Activated CD4-positive, alpha-beta T cell treated with anti-CD3 and anti-CD28 coated beads for 36 hours (primary cell): ENCODE measurements at regions not wholly inside any gene's neighbourhood (a gene's known extent, or its start where the extent isn't known, plus 50 kb on each side); places are given as distances from the start of the nearest gene placed in this dataset.
A peak's percentile ranks its signal among the peaks of the same experiment; 100 is the strongest.

Source experiments
- ATAC-seq: fragments of 200-7000 bp; cut with Tn5 transposase; one replicate; pipeline ENCODE4 v1.10.0; 2021; ENCODE audit warnings: mild to moderate bottlenecking, moderate library complexity
- CTCF ChIA-PET: fragments of 350-600 bp; sonication (Branson Sonifier 250); formaldehyde crosslinking; loops from one replicate; lab custom pipeline; 2021; ENCODE audit warnings: antibody characterized with exemption; lab: Charles Lee
- POLR2A ChIA-PET: fragments of 350-600 bp; sonication (Branson Sonifier 250); formaldehyde crosslinking; loops from one replicate; lab custom pipeline; 2021; ENCODE audit warnings: antibody characterized with exemption, inconsistent platforms; lab: Charles Lee
- DNase-seq: peaks from one replicate; pipeline ENCODE4 v3.0.0-alpha.2; 2020
- H3K27ac Mint-ChIP-seq: one replicate; pipeline ENCODE4 v1.8.0; 2021; ENCODE audit warnings: mixed read lengths
- H3K27me3 Mint-ChIP-seq: one replicate; pipeline ENCODE4 v1.8.0; 2021; ENCODE audit warnings: mixed read lengths
- H3K36me3 Mint-ChIP-seq: one replicate; pipeline ENCODE4 v1.8.0; 2021; ENCODE audit warnings: low read depth, mixed read lengths
- H3K4me1 Mint-ChIP-seq: one replicate; pipeline ENCODE4 v1.8.0; 2021; ENCODE audit warnings: mixed read lengths
- H3K4me3 Mint-ChIP-seq: one replicate; pipeline ENCODE4 v1.8.0; 2021; ENCODE audit warnings: mild to moderate bottlenecking, moderate library complexity, mixed read lengths
- H3K9me3 Mint-ChIP-seq: one replicate; pipeline ENCODE4 v1.8.0; 2021; ENCODE audit warnings: low read depth, mixed read lengths
- intact Hi-C, 2 experiments: fragments of 100-400 bp; cut with DNase I in 1 of 2; cut with micrococcal nuclease in 1 of 2; formaldehyde crosslinking; loops; one replicate each; pipeline versions ENCODE4 v1.14.2 to v1.15.1; 2022 to 2024; cut with DNase I, micrococcal nuclease

DNA sequence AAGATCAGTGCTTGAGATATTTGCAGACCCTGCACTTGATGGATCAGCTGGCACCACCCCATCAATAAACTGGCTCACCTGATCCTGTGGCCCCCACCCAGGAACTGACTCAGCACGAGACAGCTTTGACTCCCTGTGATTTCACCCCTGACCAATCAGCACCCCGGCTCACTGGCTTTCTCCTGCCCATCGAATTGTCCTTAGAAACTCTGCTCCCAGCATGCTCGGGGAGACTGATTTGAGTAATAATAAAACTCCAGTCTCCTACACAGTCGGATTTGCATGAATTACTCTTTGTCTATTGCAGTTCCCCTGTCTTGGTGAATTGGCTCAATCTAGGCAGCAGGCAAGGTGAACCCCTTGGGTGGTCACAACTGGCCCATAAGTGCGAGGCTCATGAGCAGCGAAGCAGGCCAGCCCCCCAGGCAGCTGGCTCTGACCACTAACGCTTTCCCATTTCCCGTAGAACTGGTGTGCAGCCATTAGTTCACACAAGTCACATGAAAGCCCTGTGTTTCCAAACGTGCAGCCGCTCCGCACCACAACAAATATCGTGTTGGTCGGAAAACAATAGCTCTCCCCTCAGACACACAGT is 79.6 kb downstream of the RSPH3 start:
- DNase-seq = no peak
- intact Hi-C loops = no loop called here
- peaks cover 12% of the 10 kb centered on the region for H3K4me1 Mint-ChIP-seq
- H3K27ac Mint-ChIP-seq = no peak overlapping the region
- ChIA-PET CTCF (interaction anchor here (0.6 kb wide), 1 partner anchor 338 kb away, joined by 5 read pairs; no protein-coding TSS in a partner anchor), POLR2A (no interaction called here)
- H3K36me3 Mint-ChIP-seq = no peaks in the 10 kb centered on the region
- H3K4me3 Mint-ChIP-seq = no peak overlapping the region
- ATAC-seq = no peak
- H3K27me3 Mint-ChIP-seq = no peaks in the 10 kb centered on the region
- H3K9me3 Mint-ChIP-seq = no peaks in the 10 kb centered on the region

DNA sequence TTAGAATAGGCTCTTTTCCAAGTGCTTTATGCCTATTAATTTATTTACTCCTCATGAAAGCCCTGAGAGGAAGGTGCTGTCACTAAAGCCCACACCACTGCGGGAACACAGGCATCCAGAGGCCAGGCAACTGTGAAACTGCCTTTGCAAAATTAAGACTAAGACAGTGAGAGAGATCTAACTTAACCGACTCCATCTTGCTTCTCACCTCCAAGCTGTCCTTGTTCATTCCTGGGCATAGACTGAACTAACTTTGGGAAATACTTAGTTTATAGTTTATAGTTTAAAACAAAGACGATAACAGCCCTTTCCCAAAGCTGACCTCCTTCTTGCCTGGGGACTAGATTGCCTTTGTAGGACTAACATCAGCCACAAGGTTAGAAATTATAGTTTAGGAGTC is 80.1 kb downstream of the RSPH3 start:
- intact Hi-C loops = no loop called here
- ChIA-PET CTCF (no interaction called here), POLR2A (no interaction called here)
- H3K27me3 Mint-ChIP-seq = no peaks in the 10 kb centered on the region
- no peaks in the 10 kb centered on the region for H3K9me3 Mint-ChIP-seq
- H3K27ac Mint-ChIP-seq = no peak overlapping the region
- ATAC-seq (no peak), DNase-seq (no peak)
- H3K4me3 Mint-ChIP-seq = no peak overlapping the region
- H3K4me1 Mint-ChIP-seq = peaks cover 12% of the 10 kb centered on the region
- no peaks in the 10 kb centered on the region for H3K36me3 Mint-ChIP-seq

DNA sequence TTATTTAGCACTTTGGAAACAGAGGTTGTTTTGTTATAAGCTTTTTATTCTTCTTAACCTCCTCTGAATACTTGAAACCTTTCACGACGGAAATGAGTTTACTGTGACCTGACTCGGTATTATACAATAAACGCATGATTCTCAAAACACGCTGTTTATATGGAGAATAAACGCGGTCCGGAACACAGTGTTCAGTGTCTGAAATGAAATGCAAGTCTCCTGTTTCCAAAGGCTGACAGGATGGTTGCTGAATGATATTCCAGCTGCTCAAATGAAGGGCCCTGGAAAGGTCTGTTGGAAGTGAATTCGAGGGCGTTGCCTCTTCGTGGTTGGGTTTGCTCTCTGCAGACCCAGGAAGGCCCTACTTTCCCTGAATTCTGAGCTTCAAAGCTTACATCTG is 83.4 kb downstream of the RSPH3 start:
- intact Hi-C loops = no loop called here
- Mint-ChIP-seq H3K36me3 (no peaks in the 10 kb centered on the region), H3K9me3 (no peaks in the 10 kb centered on the region), H3K27ac (no peak overlapping the region), H3K27me3 (no peaks in the 10 kb centered on the region), H3K4me3 (no peak overlapping the region), H3K4me1 (peaks cover 25% of the 10 kb centered on the region)
- ChIA-PET POLR2A (no interaction called here), CTCF (no interaction called here)
- no peak for ATAC-seq
- no peak for DNase-seq

DNA sequence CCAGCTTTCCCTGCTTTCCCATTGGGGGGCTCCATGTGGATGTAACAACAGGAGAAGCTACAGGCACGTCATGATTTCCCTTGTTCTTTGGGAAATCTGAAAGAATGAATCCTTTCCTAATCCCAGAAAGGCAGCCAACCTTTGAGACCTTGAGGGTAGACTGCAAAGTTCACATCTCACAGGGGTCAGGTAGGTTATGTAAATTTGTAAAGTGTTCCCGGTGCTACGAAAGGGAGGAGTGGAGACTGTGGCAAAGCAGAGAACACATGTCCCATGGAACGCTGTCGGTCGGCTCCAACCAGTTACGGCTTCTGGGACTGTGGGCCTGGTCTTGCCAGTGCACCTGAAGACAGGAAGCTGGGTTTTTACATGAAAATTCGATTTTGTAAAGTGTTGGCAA is 85.1 kb downstream of the RSPH3 start:
- ChIA-PET POLR2A (no interaction called here), CTCF (no interaction called here)
- ATAC-seq (no peak), DNase-seq (no peak)
- H3K27ac Mint-ChIP-seq = no peak overlapping the region
- H3K27me3 Mint-ChIP-seq = no peaks in the 10 kb centered on the region
- H3K4me3 Mint-ChIP-seq = no peak overlapping the region
- intact Hi-C loops = loop anchor here in 1 of 2 experiments (5.0 kb wide), 1 partner anchor 43 kb away; no protein-coding TSS in a partner anchor
- peaks cover 40% of the 10 kb centered on the region for H3K4me1 Mint-ChIP-seq
- H3K36me3 Mint-ChIP-seq = no peaks in the 10 kb centered on the region
- no peaks in the 10 kb centered on the region for H3K9me3 Mint-ChIP-seq

DNA sequence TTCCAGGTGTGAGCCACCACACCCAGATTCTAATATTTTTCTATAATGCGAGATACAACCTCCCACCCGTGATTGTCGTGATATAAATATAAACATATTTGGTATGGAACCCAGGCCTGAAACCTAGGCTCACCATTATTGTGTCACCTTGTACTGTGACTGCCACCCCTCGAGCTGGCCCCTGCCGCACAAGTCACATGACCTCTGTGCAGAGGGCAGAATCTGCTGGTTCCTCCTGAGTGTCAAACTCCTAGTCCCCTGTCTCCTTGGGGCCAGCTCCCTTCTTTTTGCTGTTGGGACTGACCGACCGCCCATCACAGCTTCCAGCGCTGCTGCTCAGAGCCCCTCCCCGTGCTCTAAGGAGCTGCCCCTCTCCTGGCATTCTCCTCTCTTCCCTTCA is 86.4 kb downstream of the RSPH3 start:
- no peak overlapping the region for H3K27ac Mint-ChIP-seq
- ChIA-PET CTCF (interaction anchor here (0.9 kb wide), 1 partner anchor 10 kb away, joined by 3 read pairs; no protein-coding TSS in a partner anchor), POLR2A (no interaction called here)
- H3K4me1 Mint-ChIP-seq = peaks cover 41% of the 10 kb centered on the region
- H3K27me3 Mint-ChIP-seq = no peaks in the 10 kb centered on the region
- DNase-seq = no peak
- intact Hi-C loops = loop anchor here in 1 of 2 experiments (5.0 kb wide), 1 partner anchor 41 kb away; no protein-coding TSS in a partner anchor
- no peak for ATAC-seq
- H3K9me3 Mint-ChIP-seq = no peaks in the 10 kb centered on the region
- no peak overlapping the region for H3K4me3 Mint-ChIP-seq
- H3K36me3 Mint-ChIP-seq = no peaks in the 10 kb centered on the region

DNA sequence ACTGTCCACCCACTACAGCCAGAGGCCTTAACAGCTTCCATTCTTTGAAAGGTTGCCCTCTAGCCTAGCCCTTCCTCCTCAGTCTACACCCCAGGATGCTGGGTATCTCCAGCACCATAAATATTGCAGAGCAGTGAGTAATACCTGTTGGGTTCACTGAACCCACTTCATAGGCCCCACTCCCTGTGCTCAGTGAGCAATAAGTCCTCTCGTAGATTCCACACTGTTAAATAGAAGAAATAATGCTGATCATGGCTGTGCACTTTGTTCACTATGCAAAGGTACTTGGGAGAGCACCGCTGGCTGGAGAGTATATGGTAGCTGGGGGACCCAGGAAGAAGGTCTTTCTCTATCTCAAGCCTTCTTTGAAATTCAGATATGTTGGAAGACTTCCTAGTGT is 87.3 kb downstream of the RSPH3 start:
- H3K9me3 Mint-ChIP-seq = no peaks in the 10 kb centered on the region
- peaks cover 35% of the 10 kb centered on the region for H3K4me1 Mint-ChIP-seq
- peak; percentile 13 for DNase-seq
- ChIA-PET POLR2A (no interaction called here), CTCF (interaction anchor here (1.4 kb wide), 1 partner anchor 60 kb away, joined by 5 read pairs; no protein-coding TSS in a partner anchor)
- H3K27me3 Mint-ChIP-seq = no peaks in the 10 kb centered on the region
- no peaks in the 10 kb centered on the region for H3K36me3 Mint-ChIP-seq
- ATAC-seq = peak; percentile 69
- no peak overlapping the region for H3K4me3 Mint-ChIP-seq
- intact Hi-C loops = loop anchor here in 1 of 2 experiments (5.0 kb wide), 1 partner anchor 40 kb away; no protein-coding TSS in a partner anchor
- no peak overlapping the region for H3K27ac Mint-ChIP-seq

DNA sequence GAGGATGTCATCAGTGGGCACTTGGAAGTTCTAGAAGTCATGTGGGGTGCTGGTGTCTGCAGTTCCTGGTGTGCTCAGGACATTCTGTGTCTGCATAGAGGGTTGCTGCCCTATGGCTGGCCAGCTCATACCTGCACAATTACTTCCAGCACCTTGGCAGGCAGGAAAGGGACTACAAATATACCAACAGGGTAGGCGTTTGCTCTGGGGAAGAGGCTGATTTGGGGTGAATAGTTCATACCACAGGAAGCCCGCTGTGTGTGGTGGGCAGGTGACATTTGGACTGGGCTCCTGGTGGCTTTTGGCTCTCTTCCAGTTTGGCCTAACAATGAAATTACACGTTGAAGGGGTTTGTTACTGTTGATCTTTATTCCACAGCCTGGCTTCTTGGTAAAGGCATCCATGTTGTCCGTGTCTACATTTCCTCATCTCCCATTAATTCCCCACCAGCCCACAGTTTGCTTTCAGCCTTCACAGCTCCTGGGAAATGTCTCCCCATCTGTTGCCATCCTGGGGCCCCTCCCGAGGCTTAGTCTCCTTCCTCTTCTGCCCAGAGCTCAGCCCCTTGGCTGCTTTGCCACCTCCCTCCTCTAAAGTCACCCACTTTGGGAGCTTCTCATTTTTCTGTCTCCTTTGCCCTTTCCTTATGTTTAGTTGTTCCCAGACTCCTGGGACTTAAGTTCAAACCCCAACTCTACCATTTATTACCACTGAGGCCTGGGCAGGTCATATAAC is 88.1 kb downstream of the RSPH3 start:
- Mint-ChIP-seq H3K36me3 (no peaks in the 10 kb centered on the region), H3K9me3 (no peaks in the 10 kb centered on the region), H3K27ac (peak overlapping the region; percentile 48), H3K4me1 (peaks cover 29% of the 10 kb centered on the region), H3K27me3 (no peaks in the 10 kb centered on the region), H3K4me3 (no peak overlapping the region)
- ATAC-seq (peak; percentile 45), DNase-seq (peak; percentile 45)
- intact Hi-C loops = loop anchor here in 1 of 2 experiments (5.0 kb wide), 1 partner anchor 40 kb away; no protein-coding TSS in a partner anchor
- ChIA-PET CTCF (interaction anchor here (1.4 kb wide), 1 partner anchor 61 kb away, joined by 5 read pairs; no protein-coding TSS in a partner anchor), POLR2A (interaction anchor here (0.6 kb wide), 1 partner anchor 250 kb away, joined by 3 read pairs; no protein-coding TSS in a partner anchor)

DNA sequence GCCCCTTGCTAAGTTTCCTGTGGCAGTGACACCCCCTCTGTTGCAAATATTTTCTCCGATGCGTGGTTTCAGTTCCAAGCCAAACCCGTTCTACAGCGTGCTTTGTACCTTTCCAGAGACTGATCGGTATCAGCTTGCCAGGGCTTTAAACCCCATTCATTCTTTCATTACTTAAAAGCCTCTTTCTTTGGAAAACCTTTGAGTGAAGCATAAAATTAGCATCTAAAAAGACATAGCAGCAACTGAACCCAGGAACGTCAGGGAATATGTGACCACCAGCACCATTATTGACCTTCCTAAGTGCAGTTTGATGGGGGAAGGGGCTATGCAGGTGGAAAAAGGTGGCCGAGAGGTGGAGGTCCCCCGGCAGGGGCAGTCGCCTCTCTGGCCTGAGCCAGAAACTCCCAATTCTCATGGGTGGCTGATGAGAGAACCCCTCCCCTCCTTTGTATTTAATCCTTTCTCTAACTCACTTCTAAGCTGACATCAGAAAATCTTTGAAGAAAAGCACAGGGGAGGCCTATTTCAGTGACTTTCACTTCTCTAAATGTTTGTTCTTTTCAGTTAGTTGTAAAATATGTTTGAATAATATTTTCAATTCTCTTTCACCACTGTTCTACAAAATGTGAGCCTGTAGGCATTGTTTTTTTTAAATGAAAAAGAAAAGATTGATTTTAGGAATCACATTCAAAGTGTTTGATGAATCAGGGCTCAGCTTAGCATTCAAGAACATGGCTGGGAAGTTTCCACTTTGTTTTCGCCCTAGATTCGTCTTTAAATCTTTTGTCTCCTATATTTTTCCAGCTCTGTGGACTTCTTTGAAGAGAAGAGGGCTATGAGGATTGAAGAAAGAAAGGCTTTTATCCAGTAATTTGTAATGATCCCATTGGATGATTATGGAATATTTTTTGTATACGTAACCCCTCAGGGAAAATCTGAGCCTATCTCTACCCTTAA is 89.2 kb downstream of the RSPH3 start:
- H3K4me3 Mint-ChIP-seq = peak overlapping the region; percentile 25
- peaks cover 29% of the 10 kb centered on the region for H3K4me1 Mint-ChIP-seq
- peaks cover 4% of the 10 kb centered on the region for H3K36me3 Mint-ChIP-seq
- DNase-seq = peak; percentile 16
- ATAC-seq = peak; percentile 40
- H3K27ac Mint-ChIP-seq = peak overlapping the region; percentile 43
- ChIA-PET CTCF (interaction anchor here (0.8 to 1.4 kb wide), 3 partner anchors 29 to 187 kb away, joined by 3 to 5 read pairs (median 4); no protein-coding TSS in a partner anchor), POLR2A (interaction anchor here (0.6 kb wide), 1 partner anchor 249 kb away, joined by 3 read pairs; no protein-coding TSS in a partner anchor)
- H3K9me3 Mint-ChIP-seq = peaks cover 7% of the 10 kb centered on the region
- intact Hi-C loops = loop anchor here in 1 of 2 experiments (5.0 kb wide), 1 partner anchor 38 kb away; no protein-coding TSS in a partner anchor
- H3K27me3 Mint-ChIP-seq = no peaks in the 10 kb centered on the region

DNA sequence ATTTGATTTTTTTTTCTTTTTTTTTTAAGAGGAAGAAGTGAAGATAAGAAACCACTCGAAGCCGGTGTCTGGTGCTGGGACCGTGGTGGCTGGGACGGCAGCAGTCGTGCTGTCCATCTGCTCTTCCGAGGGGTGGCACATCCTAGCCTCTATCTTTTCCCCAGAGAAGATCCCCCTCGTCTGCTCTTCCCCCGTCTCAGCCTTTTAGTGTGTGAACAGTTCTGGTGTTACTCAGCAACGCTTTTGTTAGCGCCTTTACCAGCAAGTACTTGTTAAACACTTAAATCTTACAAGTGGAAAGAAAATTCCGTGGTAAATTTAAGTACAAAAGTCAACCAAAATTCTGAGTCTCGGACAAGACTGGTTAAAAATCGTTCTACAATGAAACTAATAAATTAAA is 90.1 kb downstream of the RSPH3 start:
- no peak for ATAC-seq
- Mint-ChIP-seq H3K27me3 (no peaks in the 10 kb centered on the region), H3K36me3 (peaks cover 8% of the 10 kb centered on the region), H3K4me1 (peaks cover 29% of the 10 kb centered on the region), H3K9me3 (peaks cover 13% of the 10 kb centered on the region), H3K27ac (no peak overlapping the region), H3K4me3 (no peak overlapping the region)
- ChIA-PET CTCF (interaction anchor here (0.8 to 1.0 kb wide), 2 partner anchors 30 to 117 kb away, joined by 3 read pairs; no protein-coding TSS in a partner anchor), POLR2A (no interaction called here)
- no peak for DNase-seq
- intact Hi-C loops = loop anchor here in 1 of 2 experiments (5.0 kb wide), 1 partner anchor 38 kb away; no protein-coding TSS in a partner anchor

DNA sequence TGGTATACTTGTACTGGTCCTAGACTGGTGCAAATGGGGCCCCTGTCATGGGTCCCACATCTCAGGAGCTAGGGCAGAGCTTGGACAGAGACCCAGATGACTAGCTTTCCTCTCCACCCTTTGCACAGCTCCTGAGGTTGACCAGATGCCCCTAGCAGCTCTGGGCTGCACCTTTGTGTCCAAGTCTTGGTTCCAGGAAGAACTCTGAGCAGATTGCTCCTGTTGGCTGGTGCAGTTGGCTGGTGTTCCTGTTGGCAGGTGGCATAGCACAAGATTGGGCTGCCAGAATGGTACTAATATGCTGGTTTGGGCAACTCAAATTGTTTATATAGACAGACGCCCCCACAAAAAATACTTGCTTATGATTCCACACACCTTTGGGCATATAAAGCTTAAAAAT is 89.4 kb upstream of the EZR start:
- Mint-ChIP-seq H3K9me3 (peaks cover 15% of the 10 kb centered on the region), H3K27ac (no peak overlapping the region), H3K4me3 (no peak overlapping the region), H3K4me1 (peaks cover 29% of the 10 kb centered on the region), H3K27me3 (no peaks in the 10 kb centered on the region), H3K36me3 (peaks cover 10% of the 10 kb centered on the region)
- POLR2A ChIA-PET = no interaction called here
- CTCF ChIA-PET = interaction anchor here (0.6 to 1.0 kb wide), 3 partner anchors 9 to 585 kb away, joined by 3 read pairs; no protein-coding TSS in a partner anchor
- ATAC-seq = no peak
- intact Hi-C loops = no loop called here
- DNase-seq = no peak
